ELR (cell line): ENCODE measurements at regions not wholly inside any gene's neighbourhood (a gene's known extent, or its start where the extent isn't known, plus 50 kb on each side); places are given as distances from the start of the nearest gene placed in this dataset.
"Not testable (repeated sequence)": the region's sequence is repeated elsewhere in the genome, so short reads cannot be mapped to it uniquely, and the experiment has no call there.

Source experiments
- DNase-seq: peaks from one replicate; pipeline ENCODE4 v3.0.0-alpha.2; 2015; ENCODE audit warnings: low read depth

DNA sequence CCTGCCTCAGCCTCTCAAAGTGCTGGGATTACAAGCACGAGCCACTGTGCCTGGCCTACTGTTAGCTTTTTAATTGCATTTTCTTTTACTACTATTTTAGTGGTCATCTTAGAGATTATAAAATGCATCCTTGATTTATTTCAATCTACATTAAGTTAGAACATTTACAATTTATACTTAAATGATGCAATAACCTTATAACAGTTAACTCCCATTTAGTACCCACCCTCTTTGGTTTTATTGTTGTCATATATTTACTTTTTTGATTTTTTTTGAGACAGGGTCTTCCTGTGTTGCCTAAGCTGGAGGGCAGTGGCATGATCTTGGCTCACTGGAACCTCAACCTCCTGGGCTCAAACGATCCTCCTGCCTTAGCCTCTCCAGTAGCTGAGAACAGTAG, 77.3 kb downstream of the PPCDC start:
- DNase-seq: no peak

DNA sequence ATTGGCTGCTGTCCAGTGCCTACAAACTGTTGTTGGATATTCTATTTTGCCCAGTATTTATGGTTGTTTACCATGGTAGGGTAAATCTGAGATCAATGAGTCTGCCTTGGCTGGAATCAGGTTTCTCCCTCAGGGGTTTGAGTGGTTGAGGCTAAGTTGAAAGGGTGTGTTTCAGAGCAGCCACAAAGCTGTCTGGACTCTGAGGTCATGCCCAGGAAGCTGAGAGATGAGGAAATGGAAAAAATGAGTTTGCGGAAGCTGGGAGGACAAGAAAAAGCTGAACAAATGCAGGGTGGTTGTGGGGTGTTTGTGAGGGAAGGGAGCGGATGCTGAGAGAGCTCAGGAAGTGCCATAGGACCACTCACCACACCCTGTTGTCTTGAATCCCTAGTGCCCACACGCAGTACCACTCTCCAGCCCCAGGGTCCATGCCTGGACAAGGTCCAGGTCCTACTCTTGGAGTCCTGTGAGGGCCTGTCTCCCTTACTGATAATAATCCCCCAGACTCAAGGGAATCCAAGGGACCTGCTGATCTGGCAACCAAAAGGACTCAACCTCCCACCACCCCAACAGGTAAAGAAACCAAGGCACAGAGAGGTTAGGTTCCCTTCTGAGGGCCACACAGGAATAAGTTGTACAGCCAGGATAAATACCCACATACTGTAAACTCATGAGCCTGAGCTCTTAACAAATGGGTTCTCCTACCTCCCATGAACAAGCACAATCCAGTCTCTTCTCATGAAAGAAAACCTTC, 81.6 kb downstream of the PPCDC start:
- DNase-seq: peak; percentile 95

DNA sequence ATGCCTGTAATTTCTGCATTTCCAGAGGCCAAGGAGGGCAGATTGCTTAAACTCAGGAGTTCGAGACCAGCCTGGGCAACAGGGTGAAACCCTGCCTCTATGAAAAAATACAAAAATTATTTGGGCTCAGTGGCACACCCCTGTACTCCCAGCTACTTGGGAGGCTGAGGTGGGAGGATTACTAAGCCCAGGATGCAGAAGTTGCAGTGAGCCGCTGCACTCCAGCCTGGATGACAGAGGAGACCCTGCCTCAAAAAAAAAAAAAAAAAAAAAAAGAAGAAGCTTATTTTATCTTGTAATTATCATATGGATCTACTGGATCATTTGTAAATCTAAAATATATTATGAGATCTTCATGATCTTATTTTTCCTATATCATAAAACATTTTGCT, 84.1 kb downstream of the PPCDC start:
- DNase-seq: no peak

DNA sequence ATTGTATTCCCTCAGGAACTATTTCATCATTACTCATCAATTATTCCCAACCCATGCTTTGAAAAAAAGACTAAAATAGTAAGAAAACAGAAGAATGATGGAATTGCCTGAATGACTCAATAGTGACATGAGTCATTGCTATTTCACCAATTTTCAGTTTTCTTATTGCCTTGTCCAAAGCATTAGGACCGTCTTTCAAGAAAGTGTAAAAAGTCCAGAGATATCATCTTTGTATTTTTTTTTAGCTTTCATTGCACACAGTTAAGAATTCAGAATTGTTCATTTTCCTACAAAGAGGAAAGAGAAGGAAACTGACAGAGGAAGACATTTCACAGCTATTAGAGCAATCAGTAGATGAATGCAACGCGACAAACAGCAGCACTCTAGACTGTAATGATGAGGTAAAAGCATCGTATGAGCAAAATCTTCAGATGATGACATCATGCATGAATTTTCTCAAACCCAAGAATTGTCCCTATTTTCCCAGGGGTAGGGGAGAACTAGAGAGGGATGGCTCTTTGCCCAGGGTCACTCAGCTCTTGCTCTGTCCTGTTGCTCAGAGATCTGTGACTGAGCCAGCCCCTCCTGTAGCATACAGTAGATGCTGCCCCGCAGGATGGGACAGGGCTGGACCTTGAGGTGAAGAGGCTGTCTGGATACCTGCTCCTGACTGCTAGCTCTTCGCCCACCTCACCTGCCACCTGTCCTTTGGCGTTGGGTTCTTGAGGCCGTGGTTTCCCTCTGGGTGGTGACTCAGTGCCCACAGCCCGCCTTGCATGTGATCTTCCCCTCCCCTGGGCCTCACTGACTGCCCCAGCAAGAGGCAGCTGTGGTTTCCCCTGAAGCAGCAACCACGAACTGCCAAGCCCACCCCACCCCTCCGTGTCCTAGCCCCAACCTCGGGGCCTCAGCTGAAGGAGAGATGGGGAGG, 84.8 kb downstream of the PPCDC start:
- DNase-seq: peak; percentile 94

DNA sequence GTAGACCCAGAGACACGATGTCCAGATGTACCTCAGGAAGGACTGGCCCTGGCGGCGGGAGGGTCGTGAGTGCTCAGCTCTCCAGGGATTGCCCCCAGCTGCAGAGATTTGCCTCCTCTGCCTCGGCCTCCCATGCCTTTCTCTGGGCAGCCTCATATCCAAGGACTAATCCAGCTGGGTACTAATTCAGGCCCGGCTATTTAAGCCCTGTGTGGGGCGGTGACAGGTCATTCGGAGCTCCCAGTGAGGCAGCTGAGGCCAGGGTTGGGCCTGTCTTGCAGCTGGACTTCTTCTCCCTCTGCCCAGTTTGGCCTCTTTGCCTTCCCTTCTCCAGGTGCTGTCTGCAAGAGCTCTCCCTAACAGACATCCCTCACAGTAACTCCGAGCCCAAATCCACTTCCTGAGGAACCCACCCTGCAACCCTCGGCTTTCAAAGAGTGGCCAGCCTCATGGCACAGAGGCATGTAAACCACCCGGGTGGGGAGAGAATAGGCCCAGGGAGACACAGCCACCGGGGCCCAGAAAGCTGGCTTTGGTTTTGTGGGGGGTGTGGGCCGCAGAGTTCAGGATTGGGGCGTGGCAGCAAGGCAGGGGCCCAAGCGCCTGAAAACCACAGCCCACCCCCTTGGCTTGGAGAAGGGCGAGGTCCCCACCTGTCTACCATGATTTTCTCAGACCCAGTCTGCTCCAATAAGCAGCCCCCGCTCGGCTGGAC, 85.8 kb downstream of the PPCDC start:
- no peak for DNase-seq

DNA sequence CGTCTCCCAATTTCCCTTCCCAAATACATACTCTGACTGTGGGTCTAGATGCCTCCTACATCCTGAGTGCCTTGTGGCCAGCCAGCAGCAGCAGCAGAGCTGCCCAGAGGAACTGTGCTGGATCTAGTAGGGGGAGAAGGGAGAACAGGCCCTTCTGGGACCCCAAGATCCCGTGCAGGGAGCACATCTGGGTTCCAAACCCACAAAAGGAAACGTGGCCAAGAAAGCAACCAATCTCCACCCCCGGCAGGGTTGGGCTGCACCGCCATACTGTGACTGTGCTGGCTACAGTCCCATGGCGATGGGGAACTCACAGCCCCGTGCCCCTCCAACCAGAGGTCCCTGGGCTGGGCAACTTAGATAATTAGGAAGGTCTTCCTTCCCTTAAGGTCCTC, 86.3 kb downstream of the PPCDC start:
- no peak for DNase-seq

DNA sequence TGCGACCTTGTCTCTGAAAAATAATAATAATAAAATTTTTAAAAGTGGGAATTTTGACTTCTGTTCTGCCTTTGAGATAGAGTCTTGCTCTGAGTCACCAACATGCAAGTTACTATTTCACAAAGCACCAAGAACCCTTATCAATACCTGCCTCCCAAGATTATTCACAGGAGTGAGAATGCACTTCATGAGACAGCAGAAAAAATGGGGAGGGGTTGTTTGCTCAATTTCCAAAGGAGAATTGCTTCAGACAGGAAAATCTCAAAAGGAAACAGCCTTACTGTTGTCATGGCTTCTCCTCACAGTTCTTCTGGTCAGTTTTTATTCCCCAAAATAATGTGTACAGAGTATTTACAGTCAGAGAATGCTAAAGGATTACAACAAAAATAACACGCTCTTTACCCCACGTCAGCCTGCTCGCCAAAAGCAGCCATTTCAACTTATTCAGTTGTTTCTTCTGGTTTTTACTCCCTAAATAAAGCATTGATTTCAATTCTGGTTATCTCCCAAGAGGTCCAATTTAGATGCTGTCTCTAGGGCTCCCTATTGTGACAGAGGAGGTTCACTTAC, 89.0 kb downstream of the PPCDC start:
- no peak for DNase-seq

DNA sequence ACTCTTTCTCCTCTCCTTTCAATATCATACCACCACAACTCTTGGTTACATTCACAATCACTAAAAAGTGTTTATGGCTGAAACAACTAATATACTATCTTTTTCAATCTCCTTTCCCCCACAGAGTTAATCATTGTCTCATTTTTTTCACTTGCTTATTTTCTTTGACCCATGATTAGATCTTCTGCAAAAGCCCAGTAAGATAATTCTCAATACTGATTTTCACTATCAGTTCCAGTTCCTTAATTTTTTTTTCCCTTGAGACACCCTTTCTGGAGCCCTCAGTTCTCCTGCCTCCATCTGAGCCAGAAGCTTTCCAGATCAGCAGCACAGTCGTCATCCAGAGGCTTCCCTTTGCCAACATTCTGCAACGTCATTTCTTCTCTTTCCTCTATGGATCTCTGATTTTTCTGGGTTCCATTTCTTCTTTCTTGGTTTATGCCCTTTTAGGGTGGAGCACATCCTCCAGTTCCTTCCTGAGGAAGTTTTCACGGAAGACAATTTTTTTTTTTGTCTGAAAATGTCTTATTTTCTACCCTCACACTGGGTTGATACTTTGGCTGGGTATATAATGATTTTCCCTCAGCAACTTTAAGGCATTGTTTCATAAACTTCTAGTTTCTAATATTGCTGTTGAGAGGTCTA, 88.7 kb upstream of the C15orf39 start:
- DNase-seq: no peak

DNA sequence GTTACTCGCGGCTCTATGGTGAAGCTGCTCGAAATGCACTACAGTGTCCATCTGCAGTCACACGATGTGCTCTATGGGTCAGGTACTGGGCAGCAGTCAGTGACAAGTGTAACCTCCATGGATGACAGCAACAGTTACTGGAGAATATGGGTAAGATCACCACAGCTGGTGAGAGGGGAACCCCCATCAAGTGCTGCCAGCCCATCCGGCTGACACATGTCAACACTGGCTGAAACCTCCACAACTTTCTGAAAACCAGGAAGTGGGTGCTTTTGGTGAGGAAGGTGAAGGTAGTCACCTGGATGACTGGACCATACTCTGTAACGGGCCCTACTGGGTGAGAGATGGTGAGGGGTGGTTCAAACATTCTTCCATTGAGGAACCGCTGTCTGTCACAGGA, 87.4 kb upstream of the C15orf39 start:
- DNase-seq: no peak

DNA sequence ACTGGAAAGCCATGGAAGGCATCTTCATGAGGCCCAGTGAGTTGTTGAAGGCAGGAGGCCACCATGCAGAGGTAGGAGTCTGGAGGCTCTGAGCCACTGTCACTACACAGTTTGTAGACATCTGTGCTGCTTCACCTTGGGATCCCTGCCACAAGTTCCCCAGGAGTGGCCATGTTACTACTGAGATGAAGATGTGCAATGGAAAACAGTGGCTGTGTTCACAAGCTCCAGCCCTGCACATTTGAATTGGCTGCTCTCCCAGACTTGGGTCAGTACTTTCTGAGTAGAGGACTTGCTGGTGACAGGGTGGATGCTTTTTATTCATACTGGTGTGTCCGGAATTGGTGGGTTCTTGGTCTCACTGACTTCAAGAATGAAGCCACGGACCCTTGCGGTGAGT, 86.9 kb upstream of the C15orf39 start:
- DNase-seq: no peak

DNA sequence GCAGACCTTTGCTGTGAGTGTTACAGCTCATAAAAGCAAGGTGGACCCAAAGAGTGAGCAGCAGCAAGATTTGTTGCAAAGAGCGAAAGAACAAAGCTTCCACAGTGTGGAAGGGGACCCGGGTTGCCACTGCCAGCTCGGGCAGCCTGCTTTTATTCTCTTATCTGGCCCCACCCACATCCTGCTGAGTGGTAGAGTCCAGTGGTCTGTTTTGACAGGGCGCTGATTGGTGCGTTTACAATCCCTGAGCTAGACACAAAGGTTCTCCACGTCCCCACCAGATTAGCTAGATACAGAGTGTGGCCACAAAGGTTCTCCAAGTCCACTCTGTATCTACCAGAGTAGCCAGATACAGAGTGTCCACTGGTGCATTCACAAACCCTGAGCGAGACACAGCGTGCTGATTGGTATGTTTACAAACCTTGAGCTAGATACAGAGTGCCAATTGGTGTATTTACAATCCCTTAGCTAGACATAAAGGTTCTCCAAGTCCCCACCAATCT, 86.2 kb upstream of the C15orf39 start:
- not testable (repeated sequence) for DNase-seq

DNA sequence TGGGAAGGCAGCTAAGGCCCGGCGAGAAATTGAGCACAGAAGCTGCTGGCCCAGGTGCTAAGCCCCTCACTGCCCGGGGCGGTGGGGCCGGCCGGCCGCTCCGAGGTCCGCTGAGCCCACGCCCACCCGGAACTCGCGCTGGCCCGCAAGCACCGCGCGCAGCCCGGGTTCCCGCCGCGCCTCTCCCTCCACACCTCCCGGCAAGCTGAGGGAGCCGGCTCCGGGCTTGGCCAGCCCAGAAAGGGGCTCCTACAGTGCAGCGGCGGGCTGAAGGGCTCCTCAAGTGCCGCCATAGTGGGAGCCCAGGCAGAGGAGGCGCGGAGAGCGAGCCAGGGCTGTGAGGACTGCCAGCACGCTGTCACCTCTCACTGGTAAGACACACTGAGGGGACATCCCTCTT, 85.5 kb upstream of the C15orf39 start:
- DNase-seq: not testable (repeated sequence)

DNA sequence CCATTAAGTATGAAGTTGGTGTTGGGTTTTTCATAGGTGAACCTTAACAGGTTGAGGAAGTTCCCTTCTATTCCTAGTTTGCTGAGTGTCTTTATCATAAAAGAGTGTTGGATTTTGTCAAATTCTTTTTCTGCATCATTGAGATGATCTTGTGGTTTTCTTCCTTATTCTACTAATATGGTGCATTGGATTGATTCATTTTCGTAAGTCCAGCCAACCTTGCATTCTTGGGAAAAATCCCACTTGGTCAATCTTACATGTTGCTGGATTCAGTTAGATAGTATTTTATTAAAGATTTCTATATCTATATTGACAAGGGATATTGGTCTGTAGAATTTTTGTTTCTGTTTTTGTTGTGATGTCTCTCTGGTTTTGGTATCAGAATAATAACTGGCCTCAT, 83.7 kb upstream of the C15orf39 start:
- DNase-seq: no peak

DNA sequence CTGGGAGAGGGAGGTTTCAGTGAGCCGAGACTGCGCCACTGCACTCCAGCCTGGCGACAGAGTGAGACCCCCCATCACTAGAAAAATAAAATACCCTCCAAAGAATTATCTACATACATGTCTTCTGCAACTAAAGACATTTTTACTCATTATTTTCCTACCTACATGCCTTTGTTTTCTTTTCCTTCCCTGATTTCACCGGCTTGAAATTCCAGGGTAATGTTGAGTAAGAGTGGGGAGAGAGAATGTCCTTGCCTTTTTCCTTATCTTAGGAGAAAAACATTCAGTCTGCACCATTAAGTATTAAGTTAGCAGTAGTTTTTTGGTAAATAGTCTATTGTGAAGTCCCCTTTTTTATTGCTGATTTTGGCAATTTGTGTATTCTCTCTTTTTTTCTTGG, 82.4 kb upstream of the C15orf39 start:
- DNase-seq: not testable (repeated sequence)

DNA sequence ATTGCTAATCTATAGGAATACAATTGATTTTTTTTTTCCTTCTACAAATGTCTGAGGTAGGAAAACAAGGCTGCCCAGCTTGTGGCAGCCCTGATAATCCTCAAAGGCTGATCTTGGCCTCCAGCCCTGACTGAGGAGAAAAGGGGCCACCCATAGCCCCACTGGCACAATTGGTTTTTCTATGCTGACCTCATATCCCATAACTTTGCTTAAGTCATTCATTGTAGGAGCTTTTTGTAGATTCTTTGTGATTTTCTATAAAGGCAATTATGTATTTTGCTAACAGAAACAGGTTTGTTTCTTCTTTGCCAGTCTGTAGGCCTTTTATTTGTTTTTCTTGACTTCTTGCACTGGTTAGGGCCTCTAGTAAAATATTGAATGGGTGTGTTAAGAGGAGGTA, 80.2 kb upstream of the C15orf39 start:
- no peak for DNase-seq

DNA sequence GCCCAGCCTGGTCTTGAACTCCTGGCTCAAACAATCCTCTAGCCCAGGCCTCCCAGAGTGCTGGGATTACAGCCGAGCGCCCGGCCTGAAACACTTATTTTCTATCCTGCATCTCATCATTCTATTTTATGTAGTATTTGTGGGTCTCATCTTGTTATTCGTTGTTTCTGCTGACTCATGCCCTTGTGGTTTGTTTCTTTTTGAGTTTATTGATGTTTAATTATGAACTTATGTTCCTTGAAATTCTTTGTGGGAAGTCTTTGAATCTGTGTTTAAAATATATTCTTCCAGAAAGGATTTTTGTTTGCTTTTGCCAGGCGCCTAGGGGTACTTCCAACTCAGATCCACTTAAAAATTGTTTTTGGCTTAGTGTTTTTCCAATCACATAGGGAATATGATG, 78.3 kb upstream of the C15orf39 start:
- peak; percentile 75 for DNase-seq

DNA sequence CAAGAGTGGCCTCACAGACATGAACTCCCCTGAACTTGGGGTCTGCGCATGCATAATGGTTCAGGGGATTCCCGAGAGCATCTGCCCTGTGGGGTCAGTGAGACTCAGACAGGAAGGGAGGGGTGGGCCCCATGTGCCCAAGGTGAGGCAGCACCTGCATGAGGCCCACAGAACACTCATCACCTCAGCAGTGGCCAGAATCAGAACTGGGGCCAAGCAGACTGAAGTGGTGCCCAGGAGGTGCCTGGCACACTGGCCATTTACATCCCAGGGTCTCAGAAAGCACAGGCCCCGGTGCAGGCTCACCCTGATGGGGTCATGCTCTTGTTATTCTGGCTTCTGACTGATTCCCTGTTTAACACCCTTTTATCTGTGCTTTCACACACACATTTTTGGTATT, 77.4 kb upstream of the C15orf39 start:
- not testable (repeated sequence) for DNase-seq

DNA sequence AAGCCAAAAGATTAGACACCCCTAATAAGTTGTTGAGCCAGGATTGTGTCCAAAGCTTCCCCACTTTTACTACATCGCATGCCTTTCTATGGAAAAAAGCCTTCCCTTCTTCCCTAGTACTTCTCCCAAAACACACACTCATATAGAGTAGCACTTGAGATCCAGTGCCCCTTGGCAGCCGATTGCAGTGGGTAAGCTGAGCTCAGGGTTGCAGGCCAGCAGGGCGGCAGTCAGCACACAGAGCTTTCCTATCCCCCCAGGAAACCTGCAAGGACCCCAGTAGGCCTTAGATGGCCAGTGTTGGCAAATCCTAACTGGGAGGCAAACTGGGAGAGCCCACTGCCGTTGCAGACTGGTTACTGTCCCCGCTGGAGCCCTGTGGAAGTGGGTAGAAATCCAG, 75.7 kb upstream of the C15orf39 start:
- DNase-seq: no peak

DNA sequence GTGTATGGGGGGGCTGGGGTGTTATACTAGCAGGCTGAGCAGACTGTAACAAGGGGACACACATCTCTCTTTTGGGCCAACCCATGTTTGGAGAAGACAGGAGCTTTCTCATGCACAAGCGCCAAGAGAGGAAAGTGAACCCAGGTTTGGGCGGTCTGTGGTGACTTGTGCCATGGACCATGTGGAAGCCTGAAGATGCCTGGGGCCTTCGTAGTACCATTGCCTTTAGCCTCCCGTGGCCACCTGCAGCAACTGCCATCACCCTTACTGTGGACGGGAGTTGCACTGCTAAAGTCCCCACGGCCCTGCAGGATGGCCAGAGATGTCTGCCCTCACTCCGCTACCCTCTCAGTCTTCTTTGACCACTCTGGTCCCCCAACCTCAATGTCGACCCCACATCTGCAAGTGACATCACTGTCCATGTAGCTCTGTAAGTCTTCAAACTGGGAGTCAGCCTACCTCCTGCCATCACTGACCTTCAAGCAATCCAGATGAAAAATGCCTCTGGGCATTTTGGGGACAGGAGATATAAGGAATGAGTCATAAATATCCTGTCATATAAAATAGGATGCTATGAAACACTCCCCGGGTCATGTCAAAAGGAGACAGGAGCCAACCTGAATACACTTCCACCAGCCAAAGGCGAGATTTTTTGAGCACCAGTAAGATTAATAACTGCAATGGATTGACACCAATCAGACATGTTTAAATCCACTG, 74.7 kb upstream of the C15orf39 start:
- peak; percentile 35 for DNase-seq

DNA sequence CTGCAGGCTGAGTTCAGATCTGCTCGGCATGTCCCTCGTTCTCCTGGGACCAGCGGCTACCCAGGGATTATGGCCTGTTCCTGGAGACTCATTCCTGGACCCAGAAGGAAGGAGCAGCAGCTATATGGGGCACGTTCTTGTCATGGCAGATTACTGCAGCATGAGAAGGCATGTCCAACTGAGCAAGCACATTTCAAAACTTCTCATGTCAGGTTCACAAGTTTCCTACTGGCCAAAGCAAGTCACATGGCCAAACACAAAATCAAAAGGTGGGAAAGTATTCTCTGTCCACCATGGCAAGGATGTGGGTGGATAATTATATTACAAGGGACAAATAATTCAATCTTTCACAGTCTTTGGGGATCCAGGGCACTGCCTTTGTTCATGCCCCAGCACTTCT, 71.9 kb upstream of the C15orf39 start:
- no peak for DNase-seq

DNA sequence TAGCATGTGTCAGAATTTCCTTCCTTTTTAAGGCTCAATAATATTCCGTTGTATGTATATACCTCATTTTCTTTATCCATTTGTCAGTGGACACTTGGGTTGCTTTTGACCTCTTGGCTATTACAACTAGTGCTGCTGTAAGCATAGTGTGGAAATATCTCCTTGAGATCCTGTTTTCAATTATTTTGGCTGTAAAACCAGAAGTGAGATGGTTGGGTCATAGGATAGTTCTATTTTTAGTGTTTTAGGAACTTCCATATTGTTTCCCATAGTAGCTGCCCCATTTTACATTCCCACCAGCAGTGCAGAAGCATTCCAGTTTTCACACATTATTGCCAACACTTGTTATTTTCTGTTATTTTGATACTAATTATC, 70.4 kb upstream of the C15orf39 start:
- no peak for DNase-seq
